Astrocyte (in vitro differentiated cells and primary cell): ENCODE measurements at regions not wholly inside any gene's neighbourhood (a gene's known extent, or its start where the extent isn't known, plus 50 kb on each side); places are given as distances from the start of the nearest gene placed in this dataset.

ENCODE experiments used
- CTCF ChIP-seq: IDR thresholded peaks from 2 replicates; pipeline ENCODE4 v1.5.1; 2011; ENCODE audit warnings: low read depth, mild to moderate bottlenecking, inconsistent platforms, low read length, moderate library complexity; ENCODE audit not compliant: insufficient read depth
- EZH2 ChIP-seq: IDR thresholded peaks from 2 replicates; pipeline ENCODE4 v1.6.1; 2012; ENCODE audit warnings: mild to moderate bottlenecking, low read length, inconsistent platforms; ENCODE audit not compliant: insufficient read depth

- TF ChIP-seq EZH2 (no peak), CTCF (no peak)
Measured at GRCh38 chr2:221896505-221897151, 324.5 kb upstream of the EPHA4 start.
